Activated B cell treated with CpG ODN at 0.5 μM for 24 hours (primary cell): ENCODE measurements at regions not wholly inside any gene's neighbourhood (a gene's known extent, or its start where the extent isn't known, plus 50 kb on each side); places are given as distances from the start of the nearest gene placed in this dataset.
"Not testable (repeated sequence)": the region's sequence is repeated elsewhere in the genome, so short reads cannot be mapped to it uniquely, and the experiment has no call there.

ENCODE experiments used
- ATAC-seq: fragments of 200-7000 bp; cut with Tn5 transposase; one replicate; pipeline ENCODE4 v1.10.0; 2021; ENCODE audit warnings: low read depth, mild to moderate bottlenecking, moderate library complexity
- CTCF ChIA-PET: fragments of 350-600 bp; sonication (Branson Sonifier 250); formaldehyde crosslinking; loops from one replicate; lab custom pipeline; 2021; ENCODE audit warnings: antibody characterized with exemption; lab: Charles Lee
- POLR2A ChIA-PET: fragments of 350-600 bp; sonication (Branson Sonifier 250); formaldehyde crosslinking; loops from one replicate; lab custom pipeline; 2021; ENCODE audit warnings: antibody characterized with exemption; lab: Charles Lee
- DNase-seq: peaks from one replicate; pipeline ENCODE4 v3.0.0; 2022
- H3K27ac Mint-ChIP-seq: one replicate; pipeline ENCODE4 v1.8.0; 2020; ENCODE audit warnings: mixed read lengths
- H3K27me3 Mint-ChIP-seq: one replicate; pipeline ENCODE4 v1.8.0; 2021; ENCODE audit warnings: mixed read lengths
- H3K36me3 Mint-ChIP-seq: one replicate; pipeline ENCODE4 v1.8.0; 2021; ENCODE audit warnings: low read depth, mixed read lengths
- H3K4me1 Mint-ChIP-seq: one replicate; pipeline ENCODE4 v1.8.0; 2021; ENCODE audit warnings: mixed read lengths
- H3K4me3 Mint-ChIP-seq: one replicate; pipeline ENCODE4 v1.8.0; 2020; ENCODE audit warnings: mild to moderate bottlenecking, mixed read lengths
- H3K9me3 Mint-ChIP-seq: one replicate; pipeline ENCODE4 v1.8.0; 2020; ENCODE audit warnings: mixed read lengths
- CTCF ChIP-seq: fragments of 200-600 bp; IDR thresholded peaks from one replicate; pipeline ENCODE4 v1.8.0; 2022; ENCODE audit warnings: antibody characterized with exemption, mild to moderate bottlenecking
- intact Hi-C: fragments of 100-400 bp; cut with micrococcal nuclease; formaldehyde crosslinking; loops from one replicate; pipeline ENCODE4 v1.15.1; 2024

- Mint-ChIP-seq H3K27me3 (no peaks in the 10 kb centered on the region), H3K27ac (no peak overlapping the region), H3K36me3 (no peaks in the 10 kb centered on the region), H3K4me3 (no peak overlapping the region), H3K9me3 (no peaks in the 10 kb centered on the region), H3K4me1 (no peaks in the 10 kb centered on the region)
- ChIA-PET CTCF (no interaction called here), POLR2A (no interaction called here)
- no peak for TF ChIP-seq CTCF
- intact Hi-C loops: no loop called here
- ATAC-seq: no peak
- no peak for DNase-seq
These were observed 279.2 kb upstream of the CDH5 start for GRCh38 chr16:66087308-66087707.

GRCh38 chr16:66085651-66086050 is 280.8 kb upstream of the CDH5 start:
- POLR2A ChIA-PET: no interaction called here
- no peaks in the 10 kb centered on the region for H3K9me3 Mint-ChIP-seq
- ATAC-seq (no peak), DNase-seq (no peak)
- H3K4me1 Mint-ChIP-seq: no peaks in the 10 kb centered on the region
- no peaks in the 10 kb centered on the region for H3K36me3 Mint-ChIP-seq
- intact Hi-C loops: no loop called here
- TF ChIP-seq CTCF: no peak
- no peaks in the 10 kb centered on the region for H3K27me3 Mint-ChIP-seq
- CTCF ChIA-PET: no interaction called here
- no peak overlapping the region for H3K4me3 Mint-ChIP-seq
- no peak overlapping the region for H3K27ac Mint-ChIP-seq

GRCh38 chr16:66084731-66085130 is 281.8 kb upstream of the CDH5 start:
- H3K27ac Mint-ChIP-seq, intact Hi-C loops, DNase-seq, H3K4me3 Mint-ChIP-seq, H3K27me3 Mint-ChIP-seq, H3K4me1 Mint-ChIP-seq, H3K36me3 Mint-ChIP-seq, POLR2A ChIA-PET, CTCF ChIA-PET, ATAC-seq, H3K9me3 Mint-ChIP-seq: not testable (repeated sequence)

- Mint-ChIP-seq H3K4me3 (no peak overlapping the region), H3K27ac (no peak overlapping the region), H3K27me3 (peaks cover 2% of the 10 kb centered on the region), H3K36me3 (no peaks in the 10 kb centered on the region), H3K4me1 (no peaks in the 10 kb centered on the region), H3K9me3 (no peaks in the 10 kb centered on the region)
- ChIA-PET CTCF (no interaction called here), POLR2A (no interaction called here)
- no peak for DNase-seq
- TF ChIP-seq CTCF: no peak
- no peak for ATAC-seq
- intact Hi-C loops: no loop called here
These were observed 282.2 kb upstream of the CDH5 start for GRCh38 chr16:66084306-66084705.

- Mint-ChIP-seq H3K9me3 (no peaks in the 10 kb centered on the region), H3K4me3 (no peak overlapping the region), H3K27ac (no peak overlapping the region), H3K4me1 (no peaks in the 10 kb centered on the region), H3K27me3 (peaks cover 2% of the 10 kb centered on the region), H3K36me3 (no peaks in the 10 kb centered on the region)
- DNase-seq (no peak), ATAC-seq (no peak)
- ChIA-PET CTCF (no interaction called here), POLR2A (no interaction called here)
- no peak for TF ChIP-seq CTCF
- intact Hi-C loops: no loop called here
These were observed 283.3 kb upstream of the CDH5 start for GRCh38 chr16:66083171-66083570.

GRCh38 chr16:66082424-66082823 is 284.1 kb upstream of the CDH5 start:
- intact Hi-C loops: no loop called here

More at GRCh38 chr16:66082424-66082823, 284.1 kb upstream of the CDH5 start:
- Mint-ChIP-seq H3K27me3 (peaks cover 2% of the 10 kb centered on the region), H3K9me3 (no peaks in the 10 kb centered on the region), H3K4me3 (no peak overlapping the region), H3K27ac (no peak overlapping the region), H3K4me1 (no peaks in the 10 kb centered on the region), H3K36me3 (no peaks in the 10 kb centered on the region)
- ChIA-PET CTCF (no interaction called here), POLR2A (no interaction called here)
- no peak for ATAC-seq
- no peak for DNase-seq
- TF ChIP-seq CTCF: no peak
